Neuronal stem cell (in vitro differentiated cells): ENCODE measurements at regions not wholly inside any gene's neighbourhood (a gene's known extent, or its start where the extent isn't known, plus 50 kb on each side); places are given as distances from the start of the nearest gene placed in this dataset.
"Not testable (repeated sequence)": the region's sequence is repeated elsewhere in the genome, so short reads cannot be mapped to it uniquely, and the experiment has no call there.

ENCODE experiments used
- DNase-seq: peaks from one replicate; pipeline ENCODE4 v3.0.0-alpha.2; 2013; ENCODE audit warnings: low spot score
- H2AFZ ChIP-seq: one replicate; pipeline ENCODE4 v1.6.1; 2013; ENCODE audit warnings: mild to moderate bottlenecking, low read length, inconsistent platforms
- H2AK5ac ChIP-seq: 2 replicates; pipeline ENCODE4 v1.6.1; 2013; ENCODE audit warnings: low read depth, mild to moderate bottlenecking, inconsistent platforms, low read length, moderate library complexity, mixed read lengths
- H2BK120ac ChIP-seq: 2 replicates; pipeline ENCODE4 v1.6.1; 2013; ENCODE audit warnings: low read depth, mild to moderate bottlenecking, inconsistent platforms, low read length, moderate library complexity, mixed read lengths
- H2BK12ac ChIP-seq: one replicate; pipeline ENCODE4 v1.6.1; 2013; ENCODE audit warnings: low read length, inconsistent platforms
- H2BK15ac ChIP-seq: 2 replicates; pipeline ENCODE4 v1.6.1; 2013; ENCODE audit warnings: mild to moderate bottlenecking, low read length, inconsistent platforms, mixed read lengths
- H2BK5ac ChIP-seq: one replicate; pipeline ENCODE4 v1.6.1; 2013; ENCODE audit warnings: inconsistent platforms, mild to moderate bottlenecking, low read length, moderate library complexity
- H3K14ac ChIP-seq: one replicate; pipeline ENCODE4 v1.6.1; 2013; ENCODE audit warnings: low read length, inconsistent platforms
- H3K18ac ChIP-seq: 2 replicates; pipeline ENCODE4 v1.6.1; 2013; ENCODE audit warnings: low read length, inconsistent platforms
- H3K23ac ChIP-seq: 2 replicates; pipeline ENCODE4 v1.6.1; 2013; ENCODE audit warnings: low read depth, mild to moderate bottlenecking, mixed read lengths, low read length, inconsistent platforms; ENCODE audit not compliant: poor library complexity
- H3K27ac ChIP-seq: replicated peaks from 3 replicates; pipeline ENCODE4 v1.5.1; 2013; ENCODE audit warnings: low read length, inconsistent platforms
- H3K27me3 ChIP-seq, 3 experiments: 2 replicates each; pipeline ENCODE4 v1.6.1; 2013; ENCODE audit warnings: low read length in 3 of 3, mild to moderate bottlenecking in 2 of 3, inconsistent platforms in 1 of 3, low read depth in 1 of 3, mixed read lengths in 1 of 3, moderate library complexity in 1 of 3; ENCODE audit not compliant: control insufficient read depth in 3 of 3, insufficient read depth in 3 of 3
- H3K36me3 ChIP-seq, 2 donors: replicated peaks in 1 of 2; 2 replicates each; pipeline ENCODE4 v1.6.1; 2013; ENCODE audit warnings: low read length in 2 of 2; ENCODE audit not compliant: control insufficient read depth in 2 of 2, insufficient read depth in 2 of 2
- H3K4ac ChIP-seq: 2 replicates; pipeline ENCODE4 v1.6.1; 2013; ENCODE audit warnings: inconsistent platforms, mild to moderate bottlenecking, low read length, moderate library complexity
- H3K4me1 ChIP-seq, 2 donors: 1 replicate in 1 of 2; 2 replicates in 1 of 2; pipeline ENCODE4 v1.6.1; 2013; ENCODE audit warnings: low read length in 2 of 2, low read depth in 1 of 2; ENCODE audit not compliant: control insufficient read depth in 2 of 2, insufficient read depth in 1 of 2
- H3K4me2 ChIP-seq: one replicate; pipeline ENCODE4 v1.6.1; 2013; ENCODE audit warnings: mild to moderate bottlenecking, low read length, inconsistent platforms; ENCODE audit not compliant: insufficient read depth, poor library complexity, severe bottlenecking
- H3K4me3 ChIP-seq, 2 donors: 2 replicates each; pipeline ENCODE4 v1.5.1; 2013; ENCODE audit warnings: low read length in 2 of 2, mild to moderate bottlenecking in 2 of 2, inconsistent platforms in 1 of 2, moderate library complexity in 1 of 2
- H3K79me1 ChIP-seq: one replicate; pipeline ENCODE4 v1.6.1; 2013; ENCODE audit warnings: low read depth, mild to moderate bottlenecking, inconsistent platforms, low read length, moderate library complexity
- H3K9ac ChIP-seq: one replicate; pipeline ENCODE4 v1.6.1; 2013; ENCODE audit warnings: mild to moderate bottlenecking, low read depth, low read length, inconsistent platforms; ENCODE audit not compliant: poor library complexity
- H3K9me3 ChIP-seq, 2 donors: replicated peaks in 1 of 2; 2 replicates each; pipeline versions ENCODE3 to v1.6.1; 2013; ENCODE audit warnings: low read length in 2 of 2, mild to moderate bottlenecking in 2 of 2, inconsistent platforms in 1 of 2, low read depth in 1 of 2, mixed read lengths in 1 of 2, moderate library complexity in 1 of 2; ENCODE audit not compliant: control insufficient read depth in 2 of 2, insufficient read depth in 1 of 2
- H4K8ac ChIP-seq: one replicate; pipeline ENCODE4 v1.6.1; 2013; ENCODE audit warnings: low read depth, mild to moderate bottlenecking, inconsistent platforms, low read length, moderate library complexity
- H4K91ac ChIP-seq: one replicate; pipeline ENCODE4 v1.6.1; 2013; ENCODE audit warnings: low read length, low read depth, mild to moderate bottlenecking, inconsistent platforms; ENCODE audit not compliant: poor library complexity
- WGBS, 2 donors: extraction: QIAGEN DNeasy Blood & Tissue Kit; methylation state at CpG; one replicate each; pipeline ENCODE4 v1.1.7; 2013; ENCODE audit warnings: missing lambda C conversion rate in 2 of 2, mixed read lengths in 1 of 2; ENCODE audit not compliant: insufficient read length in 2 of 2, insufficient replicate concordance in 1 of 2; ENCODE audit errors: extremely low coverage in 2 of 2; 5-methylcytosine and 5-hydroxymethylcytosine counted together

GRCh38 chr4:107436471-107436870 lies 283.6 kb downstream of the PAPSS1 start:
- H2BK15ac ChIP-seq, H2BK5ac ChIP-seq, H2BK120ac ChIP-seq, H3K4me1 ChIP-seq, H3K4me2 ChIP-seq, H2AFZ ChIP-seq, H3K27me3 ChIP-seq, H3K9me3 ChIP-seq, H4K8ac ChIP-seq, DNase-seq, H3K4ac ChIP-seq, H2BK12ac ChIP-seq, H3K36me3 ChIP-seq, H3K23ac ChIP-seq, H3K4me3 ChIP-seq, H3K27ac ChIP-seq, H2AK5ac ChIP-seq, H3K14ac ChIP-seq, H3K79me1 ChIP-seq, H4K91ac ChIP-seq, H3K18ac ChIP-seq, H3K9ac ChIP-seq: not testable (repeated sequence)
- no CpG with 5 or more reads among the region's 1 CpG for WGBS, 2 donors

GRCh38 chr4:107432451-107432850 lies 287.6 kb downstream of the PAPSS1 start:
- H3K27ac ChIP-seq: no peak overlapping the region

GRCh38 chr4:107423677-107424405 lies 296.2 kb downstream of the PAPSS1 start:
- Histone ChIP-seq H2AK5ac (no peak overlapping the region), H3K79me1 (no peaks in the 10 kb centered on the region), H4K91ac (no peak overlapping the region), H3K4me3 (no peak overlapping the region), H3K14ac (no peak overlapping the region), H2BK120ac (no peak overlapping the region), H3K27me3 (no peaks in the 10 kb centered on the region), H3K4me1 (no peaks in the 10 kb centered on the region), H2AFZ (no peak overlapping the region), H2BK15ac (no peak overlapping the region), H3K18ac (no peak overlapping the region), H3K36me3 (no peaks in the 10 kb centered on the region), H3K27ac (no peak overlapping the region), H3K4me2 (no peak overlapping the region), H3K4ac (no peak overlapping the region), H2BK5ac (no peak overlapping the region), H3K23ac (no peak overlapping the region), H4K8ac (no peak overlapping the region), H3K9ac (no peak overlapping the region), H2BK12ac (no peak overlapping the region), H3K9me3 (no peaks in the 10 kb centered on the region)
- no peak for DNase-seq
- no CpG with 5 or more reads among the region's 2 CpGs for WGBS, 2 donors

More at GRCh38 chr4:107432451-107432850, 287.6 kb downstream of the PAPSS1 start:
- Histone ChIP-seq H2BK120ac (no peak overlapping the region), H2AK5ac (no peak overlapping the region), H3K79me1 (no peaks in the 10 kb centered on the region), H4K8ac (no peak overlapping the region), H2AFZ (no peak overlapping the region), H3K4me1 (no peaks in the 10 kb centered on the region), H4K91ac (no peak overlapping the region), H3K14ac (no peak overlapping the region), H2BK5ac (no peak overlapping the region), H3K18ac (no peak overlapping the region), H3K23ac (no peak overlapping the region), H3K27me3 (no peaks in the 10 kb centered on the region), H3K4me3 (no peak overlapping the region), H3K4ac (no peak overlapping the region), H3K36me3 (no peaks in the 10 kb centered on the region), H3K9me3 (no peaks in the 10 kb centered on the region), H3K9ac (no peak overlapping the region), H2BK15ac (no peak overlapping the region), H3K4me2 (no peak overlapping the region), H2BK12ac (no peak overlapping the region)
- no peak for DNase-seq

- H3K4me2 ChIP-seq, H3K4ac ChIP-seq, H3K4me1 ChIP-seq, H3K4me3 ChIP-seq, H2AFZ ChIP-seq, H3K27me3 ChIP-seq, H3K36me3 ChIP-seq, H3K27ac ChIP-seq, H4K8ac ChIP-seq, H2AK5ac ChIP-seq, H3K79me1 ChIP-seq, H3K18ac ChIP-seq, H2BK5ac ChIP-seq, H3K23ac ChIP-seq, DNase-seq, H3K9me3 ChIP-seq, H4K91ac ChIP-seq, H2BK15ac ChIP-seq, H2BK12ac ChIP-seq, H3K9ac ChIP-seq, H2BK120ac ChIP-seq, H3K14ac ChIP-seq: not testable (repeated sequence)
- WGBS, 2 donors: no CpG with 5 or more reads among the region's 2 CpGs
Measured at GRCh38 chr4:107419536-107419935, 300.5 kb downstream of the PAPSS1 start.
